ENCODE measurements at regions not wholly inside any gene's neighbourhood (a gene's known extent, or its start where the extent isn't known, plus 50 kb on each side); places are given as distances from the start of the nearest gene placed in this dataset.
"Not testable (repeated sequence)": the region's sequence is repeated elsewhere in the genome, so short reads cannot be mapped to it uniquely, and the experiment has no call there.

DNA sequence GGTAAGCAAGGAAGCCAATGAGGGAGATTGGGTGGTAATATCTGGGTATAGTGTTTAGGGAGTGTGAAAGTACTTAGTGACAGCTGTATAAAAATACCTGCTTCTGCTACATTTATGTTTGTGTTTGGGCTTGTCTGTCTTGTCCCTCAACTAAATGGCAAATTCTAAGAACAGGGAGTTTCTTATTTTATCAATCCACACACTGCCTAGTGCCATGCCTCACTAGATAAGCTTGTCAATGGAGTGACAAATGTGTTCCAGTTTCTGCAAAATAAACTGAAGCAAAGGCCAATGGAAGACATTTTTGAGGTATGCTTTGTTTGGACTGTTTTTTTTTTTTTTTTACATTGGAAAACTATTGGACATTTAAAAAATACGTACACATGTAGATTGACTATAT, 418.0 kb downstream of the SH2D1A start:
- no peaks in the 10 kb centered on the region; the same call in 1 of the 2 replicates for H3K27me3 ChIP-seq (ENCODE audit: control insufficient read depth, insufficient read depth, low read length)
- no peak overlapping the region for H3K9ac ChIP-seq (ENCODE audit: low read depth, low read length)
- H3K4me3 ChIP-seq (ENCODE audit: low read depth, low read length) = no peak overlapping the region
- no peaks in the 10 kb centered on the region for H3K4me1 ChIP-seq (ENCODE audit: control insufficient read depth, insufficient read depth, low read length)
- H3K9me3 ChIP-seq (ENCODE audit: control insufficient read depth, insufficient read depth, low read length) = no peaks in the 10 kb centered on the region
- no peak overlapping the region for H3K27ac ChIP-seq (ENCODE audit: low read depth, low read length)
- H3K36me3 ChIP-seq (ENCODE audit: control insufficient read depth, insufficient read depth, low read length) = no peaks in the 10 kb centered on the region

DNA sequence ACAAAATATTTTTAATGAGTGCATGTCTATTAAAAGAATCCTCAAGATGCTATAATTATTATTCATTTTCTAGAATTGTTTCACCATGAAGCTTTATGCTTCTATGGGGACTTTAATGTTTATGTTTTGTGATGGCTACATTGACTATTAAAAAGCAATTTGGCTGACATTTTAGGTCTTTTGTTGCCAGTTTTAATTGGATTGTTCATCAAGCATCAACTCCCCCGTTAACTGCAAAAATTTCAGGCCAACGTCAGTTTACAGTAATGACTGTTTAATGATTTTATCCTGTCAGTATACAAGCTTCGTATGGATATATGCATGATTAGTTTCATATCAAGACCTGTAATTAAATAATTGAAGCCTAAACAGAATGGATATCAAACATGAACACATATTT, 422.8 kb downstream of the SH2D1A start:
- Histone ChIP-seq H3K9ac (ENCODE audit: low read depth, low read length) (no peak overlapping the region), H3K4me1 (ENCODE audit: control insufficient read depth, insufficient read depth, low read length) (no peaks in the 10 kb centered on the region), H3K36me3 (ENCODE audit: control insufficient read depth, insufficient read depth, low read length) (no peaks in the 10 kb centered on the region), H3K9me3 (ENCODE audit: control insufficient read depth, insufficient read depth, low read length) (no peaks in the 10 kb centered on the region), H3K27me3 (ENCODE audit: control insufficient read depth, insufficient read depth, low read length) (no peaks in the 10 kb centered on the region), H3K27ac (ENCODE audit: low read depth, low read length) (no peak overlapping the region), H3K4me3 (ENCODE audit: low read depth, low read length) (no peak overlapping the region)

DNA sequence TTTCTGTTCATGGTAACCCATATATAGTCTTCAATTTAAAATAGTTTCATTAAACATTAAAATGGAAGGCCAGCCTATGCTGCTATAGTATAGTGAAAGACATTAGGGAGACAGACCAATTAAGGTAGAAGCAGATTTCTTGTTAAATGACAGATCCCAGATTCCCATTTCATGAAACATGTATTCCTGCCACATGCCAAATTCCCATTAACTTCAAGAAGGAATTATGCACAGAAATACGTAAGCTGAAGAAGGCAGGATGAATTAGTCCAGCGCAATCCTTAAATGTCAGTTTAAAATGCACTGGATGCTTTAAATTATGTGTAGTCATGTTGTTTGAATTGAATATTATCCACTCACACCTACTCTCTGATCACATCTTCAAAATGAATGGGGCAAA, 424.9 kb downstream of the SH2D1A start:
- Histone ChIP-seq H3K36me3 (ENCODE audit: control insufficient read depth, insufficient read depth, low read length) (no peaks in the 10 kb centered on the region), H3K9ac (ENCODE audit: low read depth, low read length) (no peak overlapping the region), H3K9me3 (ENCODE audit: control insufficient read depth, insufficient read depth, low read length) (no peaks in the 10 kb centered on the region), H3K4me3 (ENCODE audit: low read depth, low read length) (no peak overlapping the region), H3K27me3 (ENCODE audit: control insufficient read depth, insufficient read depth, low read length) (no peaks in the 10 kb centered on the region), H3K4me1 (ENCODE audit: control insufficient read depth, insufficient read depth, low read length) (no peaks in the 10 kb centered on the region), H3K27ac (ENCODE audit: low read depth, low read length) (no peak overlapping the region)

DNA sequence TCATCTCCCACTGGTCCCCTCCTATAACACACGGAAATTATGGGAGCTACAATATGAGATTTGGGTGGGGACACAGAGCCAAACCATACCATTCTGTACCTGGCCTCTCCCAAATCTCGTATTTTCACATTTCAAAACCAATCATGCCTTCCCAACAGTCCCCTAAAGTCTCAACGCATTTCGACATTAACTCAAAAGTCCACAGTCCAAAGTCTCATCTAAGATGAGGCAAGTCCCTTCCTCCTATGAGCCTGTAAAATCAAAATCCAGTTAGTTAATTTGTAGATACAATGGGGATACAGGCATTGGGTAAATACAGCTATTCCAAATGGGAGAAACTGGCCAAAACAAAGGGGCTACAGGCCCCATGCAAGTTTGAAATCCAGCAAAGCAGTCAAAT, 441.9 kb downstream of the SH2D1A start:
- H3K27me3 ChIP-seq (ENCODE audit: control insufficient read depth, insufficient read depth, low read length); H3K4me3 ChIP-seq (ENCODE audit: low read depth, low read length); H3K27ac ChIP-seq (ENCODE audit: low read depth, low read length); H3K9ac ChIP-seq (ENCODE audit: low read depth, low read length); H3K36me3 ChIP-seq (ENCODE audit: control insufficient read depth, insufficient read depth, low read length); H3K4me1 ChIP-seq (ENCODE audit: control insufficient read depth, insufficient read depth, low read length): not testable (repeated sequence)
- H3K9me3 ChIP-seq (ENCODE audit: control insufficient read depth, insufficient read depth, low read length) = peaks cover 12% of the 10 kb centered on the region

DNA sequence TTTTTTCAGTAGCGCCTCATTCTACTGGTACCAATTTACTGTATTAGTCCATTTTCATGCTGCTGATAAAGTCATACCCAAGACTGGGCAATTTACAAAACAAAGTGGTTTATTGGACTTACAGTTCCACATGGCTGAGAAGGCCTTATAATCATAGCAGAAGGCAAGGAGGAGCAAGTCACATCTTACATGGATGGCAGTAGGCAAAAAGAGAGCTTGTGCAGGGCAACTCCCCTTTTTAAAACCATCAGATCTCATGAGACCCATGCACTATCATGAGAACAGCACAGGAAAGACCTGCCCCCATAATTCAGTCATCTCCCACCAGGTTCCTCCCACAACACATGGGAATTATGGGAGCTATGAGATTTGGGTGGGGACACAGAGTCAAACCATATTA, 443.5 kb downstream of the SH2D1A start:
- not testable (repeated sequence) for H3K36me3 ChIP-seq (ENCODE audit: control insufficient read depth, insufficient read depth, low read length); H3K27me3 ChIP-seq (ENCODE audit: control insufficient read depth, insufficient read depth, low read length); H3K27ac ChIP-seq (ENCODE audit: low read depth, low read length); H3K4me3 ChIP-seq (ENCODE audit: low read depth, low read length); H3K9ac ChIP-seq (ENCODE audit: low read depth, low read length); H3K4me1 ChIP-seq (ENCODE audit: control insufficient read depth, insufficient read depth, low read length)
- H3K9me3 ChIP-seq (ENCODE audit: control insufficient read depth, insufficient read depth, low read length) = peaks cover 12% of the 10 kb centered on the region

DNA sequence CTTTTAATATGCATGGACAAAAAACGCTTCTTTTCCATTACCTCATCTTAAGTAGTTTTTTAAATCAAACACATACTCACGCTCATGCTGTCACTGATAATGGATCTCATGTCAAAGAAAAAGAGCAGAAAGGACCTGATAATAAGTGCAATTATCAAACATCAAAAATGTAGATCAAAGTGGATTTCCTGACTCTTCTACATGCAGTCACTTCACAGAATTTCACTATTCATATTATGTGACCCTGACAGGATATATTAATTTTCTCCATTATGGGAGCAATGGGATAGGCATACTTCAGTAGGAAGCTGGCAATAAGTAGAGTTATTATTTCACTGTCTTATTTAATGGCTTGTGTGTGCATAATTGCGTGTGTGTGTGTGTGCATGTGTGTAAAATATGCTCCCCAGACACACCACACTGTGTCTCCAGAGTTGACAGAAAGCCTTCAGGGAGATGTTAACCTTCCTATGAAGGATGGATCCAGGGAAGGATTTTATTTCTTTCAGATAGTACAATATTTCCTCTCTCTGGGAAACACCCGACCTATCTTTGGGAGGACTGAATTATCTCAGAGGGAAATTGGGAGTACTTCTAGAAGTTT, 445.2 kb downstream of the SH2D1A start:
- Histone ChIP-seq H3K27me3 (ENCODE audit: control insufficient read depth, insufficient read depth, low read length) (no peaks in the 10 kb centered on the region), H3K4me3 (ENCODE audit: low read depth, low read length) (no peak overlapping the region), H3K9me3 (ENCODE audit: control insufficient read depth, insufficient read depth, low read length) (peaks cover 12% of the 10 kb centered on the region), H3K4me1 (ENCODE audit: control insufficient read depth, insufficient read depth, low read length) (no peaks in the 10 kb centered on the region), H3K9ac (ENCODE audit: low read depth, low read length) (no peak overlapping the region), H3K27ac (ENCODE audit: low read depth, low read length) (no peak overlapping the region), H3K36me3 (ENCODE audit: control insufficient read depth, insufficient read depth, low read length) (no peaks in the 10 kb centered on the region)

DNA sequence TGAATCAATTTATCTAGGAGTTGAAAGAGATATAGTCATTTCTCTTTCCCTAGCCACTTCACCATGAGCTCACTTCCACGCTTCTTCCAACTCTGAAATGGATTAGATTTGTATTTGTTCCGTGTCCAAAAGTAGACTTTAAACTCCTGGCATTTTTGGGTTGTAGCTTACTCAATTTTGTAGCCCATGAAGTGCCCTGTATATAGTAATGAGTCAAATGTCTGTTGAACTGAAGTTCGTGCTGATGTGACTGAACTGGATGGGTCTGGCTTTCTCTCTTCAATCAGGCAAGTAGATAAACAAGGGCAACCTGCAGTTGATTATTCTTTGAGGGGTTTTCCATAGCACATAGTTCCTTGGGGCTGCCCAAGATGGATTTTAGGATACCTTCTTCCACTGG, 450.6 kb downstream of the SH2D1A start:
- H3K9ac ChIP-seq (ENCODE audit: low read depth, low read length) = no peak overlapping the region
- no peak overlapping the region for H3K4me3 ChIP-seq (ENCODE audit: low read depth, low read length)
- H3K4me1 ChIP-seq (ENCODE audit: control insufficient read depth, insufficient read depth, low read length) = no peaks in the 10 kb centered on the region; the same call in 1 of the 2 replicates
- no peaks in the 10 kb centered on the region for H3K36me3 ChIP-seq (ENCODE audit: control insufficient read depth, insufficient read depth, low read length)
- H3K9me3 ChIP-seq (ENCODE audit: control insufficient read depth, insufficient read depth, low read length) = no peaks in the 10 kb centered on the region
- H3K27ac ChIP-seq (ENCODE audit: low read depth, low read length) = no peak overlapping the region
- no peaks in the 10 kb centered on the region for H3K27me3 ChIP-seq (ENCODE audit: control insufficient read depth, insufficient read depth, low read length)

DNA sequence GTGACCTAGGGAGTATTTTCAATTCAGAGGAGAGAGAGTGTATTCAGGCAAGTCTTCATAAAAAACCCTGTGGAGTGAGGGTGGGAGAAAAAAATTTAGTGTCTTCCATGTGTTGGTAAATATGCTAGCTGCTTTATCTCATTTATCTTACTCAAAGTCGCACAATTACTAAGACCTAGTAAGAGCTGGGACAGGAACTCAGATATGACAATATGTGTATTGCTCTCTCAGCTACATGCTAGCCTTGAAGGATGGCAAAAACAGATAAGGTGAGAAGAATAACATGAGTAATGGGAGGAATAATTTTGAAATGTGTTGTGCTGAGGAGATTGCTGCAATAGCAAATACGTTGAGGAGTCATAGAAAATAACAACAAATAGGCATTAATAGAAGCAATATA, 458.6 kb downstream of the SH2D1A start:
- Histone ChIP-seq H3K36me3 (ENCODE audit: control insufficient read depth, insufficient read depth, low read length) (no peaks in the 10 kb centered on the region), H3K4me1 (ENCODE audit: control insufficient read depth, insufficient read depth, low read length) (peaks cover 24% of the 10 kb centered on the region), H3K4me3 (ENCODE audit: low read depth, low read length) (no peak overlapping the region), H3K9ac (ENCODE audit: low read depth, low read length) (no peak overlapping the region), H3K27me3 (ENCODE audit: control insufficient read depth, insufficient read depth, low read length) (no peaks in the 10 kb centered on the region; the same call in 1 of the 2 replicates), H3K9me3 (ENCODE audit: control insufficient read depth, insufficient read depth, low read length) (no peaks in the 10 kb centered on the region), H3K27ac (ENCODE audit: low read depth, low read length) (no peak overlapping the region)

DNA sequence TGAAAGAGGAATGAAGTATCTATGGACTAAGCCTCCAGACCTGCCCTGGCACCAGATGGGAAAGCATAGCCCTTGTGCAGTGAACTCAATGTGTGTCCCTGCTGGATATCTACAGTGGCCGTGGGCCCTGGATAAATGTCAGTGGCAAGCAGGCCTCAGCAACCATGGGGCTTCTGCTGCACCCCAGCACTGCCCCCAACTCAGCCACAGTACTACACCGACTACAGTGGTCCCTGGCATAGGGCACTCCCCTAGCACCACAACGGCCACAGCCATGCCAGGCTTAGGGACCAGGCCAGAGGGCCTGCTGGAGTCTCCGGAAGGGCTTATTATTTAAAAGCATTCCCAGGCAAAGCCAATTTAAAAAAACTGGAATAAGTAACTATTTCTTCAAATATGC, 459.1 kb downstream of the SH2D1A start:
- Histone ChIP-seq H3K27ac (ENCODE audit: low read depth, low read length) (no peak overlapping the region), H3K36me3 (ENCODE audit: control insufficient read depth, insufficient read depth, low read length) (no peaks in the 10 kb centered on the region), H3K4me1 (ENCODE audit: control insufficient read depth, insufficient read depth, low read length) (peaks cover 24% of the 10 kb centered on the region), H3K27me3 (ENCODE audit: control insufficient read depth, insufficient read depth, low read length) (no peaks in the 10 kb centered on the region; the same call in 1 of the 2 replicates), H3K9ac (ENCODE audit: low read depth, low read length) (no peak overlapping the region), H3K9me3 (ENCODE audit: control insufficient read depth, insufficient read depth, low read length) (no peaks in the 10 kb centered on the region), H3K4me3 (ENCODE audit: low read depth, low read length) (no peak overlapping the region)

DNA sequence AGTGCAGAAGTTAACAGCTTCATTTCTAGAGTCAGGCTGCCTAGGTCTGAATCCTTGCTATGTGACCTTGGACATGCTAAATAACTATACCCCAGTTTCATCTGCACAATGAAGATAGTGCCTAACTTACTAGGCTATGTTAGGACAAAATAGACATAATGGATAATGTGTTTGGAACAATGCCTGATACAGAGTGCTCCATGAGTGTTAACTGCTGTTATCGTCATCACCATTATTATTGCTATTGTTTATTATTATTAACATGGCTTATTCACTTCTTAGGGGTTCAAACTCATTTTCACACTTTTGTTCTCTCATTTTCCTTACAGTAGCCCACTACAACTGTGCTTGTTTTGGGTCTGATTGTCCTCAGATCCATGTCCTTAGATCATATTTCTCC, 467.7 kb downstream of the SH2D1A start:
- Histone ChIP-seq H3K9me3 (ENCODE audit: control insufficient read depth, insufficient read depth, low read length) (no peaks in the 10 kb centered on the region), H3K36me3 (ENCODE audit: control insufficient read depth, insufficient read depth, low read length) (no peaks in the 10 kb centered on the region), H3K27me3 (ENCODE audit: control insufficient read depth, insufficient read depth, low read length) (0 out of 2 replicates have a peak, but pooled peaks cover 3% of the 10 kb centered on the region), H3K27ac (ENCODE audit: low read depth, low read length) (no peak overlapping the region), H3K9ac (ENCODE audit: low read depth, low read length) (no peak overlapping the region), H3K4me3 (ENCODE audit: low read depth, low read length) (no peak overlapping the region), H3K4me1 (ENCODE audit: control insufficient read depth, insufficient read depth, low read length) (0 out of 2 replicates have a peak, but pooled peaks cover 5% of the 10 kb centered on the region)

DNA sequence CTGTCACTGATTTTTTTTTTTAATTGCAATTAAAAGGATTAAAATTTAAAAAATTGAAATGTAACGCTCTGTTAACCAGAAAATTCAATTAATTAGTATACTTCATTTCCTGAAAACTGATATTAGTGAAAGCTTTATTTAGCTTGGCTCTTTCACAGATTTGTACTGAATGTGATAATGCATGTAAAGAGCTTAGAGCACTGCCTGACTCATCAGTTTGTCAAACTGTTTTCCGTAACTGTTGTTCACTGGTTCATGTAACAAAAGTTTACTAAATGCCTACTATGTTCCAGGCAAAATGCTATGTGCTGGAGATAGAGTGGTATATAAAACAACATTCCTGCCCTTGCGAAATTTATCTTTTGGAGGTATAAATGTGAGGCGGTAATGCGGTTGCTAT, 471.7 kb downstream of the SH2D1A start:
- H3K4me3 ChIP-seq (ENCODE audit: low read depth, low read length) = no peak overlapping the region
- H3K9ac ChIP-seq (ENCODE audit: low read depth, low read length) = no peak overlapping the region
- H3K4me1 ChIP-seq (ENCODE audit: control insufficient read depth, insufficient read depth, low read length) = 0 out of 2 replicates have a peak, but pooled peaks cover 5% of the 10 kb centered on the region
- no peaks in the 10 kb centered on the region for H3K36me3 ChIP-seq (ENCODE audit: control insufficient read depth, insufficient read depth, low read length)
- H3K27me3 ChIP-seq (ENCODE audit: control insufficient read depth, insufficient read depth, low read length) = peaks cover 3% of the 10 kb centered on the region; the same call in 1 of the 2 replicates
- no peaks in the 10 kb centered on the region for H3K9me3 ChIP-seq (ENCODE audit: control insufficient read depth, insufficient read depth, low read length)
- H3K27ac ChIP-seq (ENCODE audit: low read depth, low read length) = no peak overlapping the region

Measured in HUES48 (cell line).